COLO668 (cell line): ENCODE measurements at regions not wholly inside any gene's neighbourhood (a gene's known extent, or its start where the extent isn't known, plus 50 kb on each side); places are given as distances from the start of the nearest gene placed in this dataset.
"Not testable (repeated sequence)": the region's sequence is repeated elsewhere in the genome, so short reads cannot be mapped to it uniquely, and the experiment has no call there.

Source experiments
- DNase-seq: peaks from one replicate; lab custom pipeline; 2025; ENCODE audit not compliant: unreplicated experiment; lab: John Stamatoyannopoulos, UW

DNA sequence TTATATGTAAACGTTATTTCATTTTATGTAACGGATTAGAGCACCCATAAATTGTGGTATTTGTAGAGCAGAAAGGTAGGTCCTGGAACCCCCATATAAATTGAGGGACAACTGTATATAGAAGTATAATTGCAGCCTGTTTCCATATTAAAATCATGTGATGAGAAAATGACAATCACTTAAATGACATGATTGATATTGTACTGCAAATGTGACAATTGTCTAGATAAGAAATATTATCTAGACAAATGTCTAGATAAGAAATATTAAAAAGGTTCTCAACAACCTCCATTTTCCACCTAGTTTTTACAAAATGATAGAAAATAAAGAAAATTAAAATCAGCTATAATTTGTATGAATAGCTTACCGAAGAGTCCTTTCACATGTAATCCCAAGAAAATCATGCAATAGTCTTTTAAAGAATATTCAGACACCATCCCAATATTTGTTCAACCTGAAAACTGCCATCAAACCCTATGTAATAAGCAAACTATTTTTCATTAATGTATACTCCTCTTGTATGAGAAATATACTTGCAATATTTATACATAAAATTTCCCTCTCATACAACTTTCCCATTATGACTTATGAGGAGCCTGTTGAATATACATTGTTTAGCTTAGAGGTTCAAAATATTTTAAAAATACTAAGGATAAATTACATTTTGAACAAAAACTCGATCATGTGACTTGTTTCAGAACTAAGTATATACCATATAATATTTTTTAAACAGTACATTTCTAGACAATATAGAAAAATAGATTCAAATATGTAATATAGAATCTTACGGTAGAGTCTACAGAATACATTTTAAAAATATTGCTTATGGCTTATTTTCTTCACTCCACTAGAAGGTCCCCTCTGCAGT is 153.2 kb downstream of the CRPPA start:
- no peak for DNase-seq

DNA sequence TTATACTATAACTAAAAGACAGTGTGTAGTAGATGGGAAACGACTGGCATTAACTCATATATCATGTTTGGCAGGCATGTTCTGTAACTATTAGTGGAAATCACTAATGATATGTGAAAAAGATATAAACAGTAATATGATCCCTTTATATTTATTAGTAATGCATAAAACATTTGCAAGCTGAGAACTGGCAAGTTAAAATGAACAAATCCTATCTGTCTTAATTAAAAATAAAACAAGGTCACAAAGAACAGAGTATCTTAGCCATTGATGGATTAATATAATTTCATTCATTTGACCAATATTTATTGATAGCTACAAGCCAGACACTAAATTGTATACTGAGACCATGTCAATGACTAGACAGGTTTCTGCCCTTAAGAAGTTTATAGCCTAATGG is 154.5 kb downstream of the CRPPA start:
- no peak for DNase-seq

DNA sequence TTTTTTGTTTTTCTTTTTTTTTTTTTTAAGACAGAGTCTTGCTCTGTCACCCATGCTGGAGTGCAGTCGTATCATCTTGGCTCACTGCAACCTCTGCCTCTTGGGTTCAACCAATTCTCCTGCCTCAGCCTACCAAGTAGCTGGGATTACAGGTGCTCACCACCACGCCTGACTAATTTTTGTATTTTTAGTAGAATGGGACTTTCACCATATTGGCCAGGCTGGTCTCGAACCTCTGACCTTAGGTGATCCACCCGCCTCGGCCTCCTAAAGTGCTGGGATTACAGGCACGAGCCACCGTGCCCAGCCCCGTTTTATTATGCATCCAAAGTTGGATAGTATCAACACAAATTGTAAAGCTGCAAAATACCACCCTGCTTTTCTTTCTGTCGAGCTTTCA is 154.9 kb downstream of the CRPPA start:
- DNase-seq = not testable (repeated sequence)

DNA sequence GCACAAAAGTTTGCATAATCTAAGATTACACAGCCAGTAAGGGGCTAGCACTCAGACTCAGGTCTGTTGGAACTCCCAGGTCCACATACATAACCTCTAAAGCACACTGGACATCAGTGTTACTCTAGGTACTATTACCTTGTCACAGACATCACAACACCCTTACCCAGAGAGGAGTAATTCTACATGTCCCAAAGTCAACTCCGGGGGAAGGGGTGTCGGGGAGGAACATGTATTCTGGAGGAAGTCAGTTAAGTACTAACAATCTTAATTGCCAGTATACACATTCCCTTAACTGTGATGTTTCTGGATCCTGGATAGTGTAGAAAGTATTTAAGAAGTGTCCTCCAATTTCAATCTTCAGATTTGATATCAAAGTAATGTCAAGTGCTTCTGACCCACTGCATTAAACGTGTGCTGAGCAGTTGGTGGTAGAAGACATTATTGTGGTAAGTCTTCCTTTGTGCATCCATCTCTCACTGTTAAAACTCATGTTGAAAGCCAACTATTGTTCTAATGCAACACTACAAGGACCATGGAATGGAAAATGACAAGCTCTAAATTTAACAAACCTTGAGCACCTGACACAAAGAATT is 155.4 kb downstream of the CRPPA start:
- no peak for DNase-seq

DNA sequence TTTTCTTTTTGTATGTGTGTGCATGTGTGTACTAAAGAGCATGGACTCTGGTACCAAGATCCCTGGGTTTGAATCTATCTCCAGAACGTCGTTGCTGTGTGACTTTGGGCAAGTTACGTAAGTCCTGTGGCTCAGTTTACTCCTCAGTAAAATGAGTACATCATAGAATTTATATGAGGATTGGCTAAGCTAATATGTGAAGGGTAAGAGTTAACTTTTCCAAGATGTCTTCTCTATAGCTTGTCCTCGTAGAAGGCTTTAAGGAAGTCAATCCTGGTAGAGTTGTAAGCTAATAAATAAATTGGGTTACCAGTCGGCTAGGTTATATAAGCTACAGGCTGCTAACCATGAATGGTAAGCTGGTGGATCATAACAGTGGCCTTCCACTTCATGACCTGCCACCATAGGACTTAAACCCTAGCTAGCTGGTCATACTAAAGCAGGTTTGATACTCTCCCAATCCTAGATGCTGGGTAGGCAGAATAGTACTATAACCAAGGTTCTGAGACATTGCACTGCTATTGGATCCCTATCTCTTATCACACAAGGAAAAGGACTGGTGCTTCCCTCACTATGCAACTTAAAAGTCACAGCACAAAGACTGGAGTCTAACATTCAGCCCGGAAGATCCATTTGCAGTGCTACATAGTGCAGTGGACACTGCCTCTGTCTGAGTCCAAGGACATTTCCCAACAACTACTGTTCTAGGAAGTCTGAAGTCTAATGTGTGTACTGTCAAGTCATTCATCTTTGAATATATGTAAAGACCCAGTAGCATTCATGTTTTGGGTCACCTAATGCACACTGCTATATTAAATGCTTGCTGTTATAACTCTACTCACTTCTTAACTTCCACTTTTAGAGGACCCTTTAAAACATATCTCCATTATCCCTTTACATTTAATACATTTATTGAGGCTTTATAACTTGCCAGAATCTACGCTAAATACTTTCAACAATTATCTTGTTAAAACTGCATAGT is 156.2 kb downstream of the CRPPA start:
- DNase-seq = no peak

DNA sequence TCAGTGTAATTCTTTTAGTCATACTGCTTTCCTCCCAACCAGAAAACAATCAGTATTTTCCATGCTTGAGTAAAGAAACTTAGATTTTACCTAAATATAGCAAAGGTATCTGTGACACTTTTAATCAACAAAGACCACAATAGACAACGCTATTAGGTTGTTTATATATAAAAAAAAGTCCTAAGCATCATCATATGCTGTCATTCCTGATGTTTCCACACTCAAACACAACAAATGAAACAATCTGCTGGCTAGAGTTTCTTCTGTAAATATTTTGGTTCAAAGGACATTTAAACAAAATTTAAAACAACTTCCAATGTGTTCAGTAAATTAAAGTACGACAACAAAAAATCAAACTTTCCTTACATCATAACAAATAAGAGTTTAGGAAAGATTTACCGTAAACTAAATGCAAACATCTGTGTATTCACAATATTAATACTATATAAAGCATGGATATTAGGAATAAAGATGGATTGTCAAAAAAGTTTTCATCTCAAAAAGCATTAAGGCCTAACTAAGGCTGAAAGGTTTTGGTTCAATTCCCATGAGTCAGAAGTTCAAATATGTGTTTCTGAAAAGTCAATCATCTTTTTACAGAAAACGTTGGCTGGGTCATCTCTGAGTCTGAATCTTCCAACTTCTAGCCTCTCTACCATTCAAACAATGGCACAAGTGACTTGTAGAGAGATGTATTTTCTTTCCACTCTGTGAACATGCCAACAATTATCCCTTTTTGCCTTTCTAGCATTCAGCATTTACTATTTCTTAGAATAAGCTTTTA is 157.1 kb downstream of the CRPPA start:
- no peak for DNase-seq

DNA sequence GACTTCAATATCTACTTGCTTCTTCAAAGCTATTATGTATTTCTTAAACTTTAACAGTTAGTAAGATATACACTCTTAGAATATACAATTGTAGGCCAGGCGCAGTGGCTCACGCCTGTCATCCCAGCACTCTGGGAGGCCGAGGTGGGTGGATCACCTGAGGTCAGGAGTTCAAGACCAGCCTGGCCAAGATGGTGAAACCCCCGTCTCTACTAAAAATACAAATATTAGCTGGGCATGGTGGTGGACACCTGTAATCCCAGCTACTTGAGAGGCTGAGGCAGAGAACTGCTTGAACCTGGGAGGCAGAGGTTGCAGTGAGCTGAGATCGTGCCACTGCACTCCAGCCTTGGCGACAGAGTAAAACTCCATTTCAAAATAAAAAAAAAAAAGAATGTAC is 158.0 kb downstream of the CRPPA start:
- DNase-seq = not testable (repeated sequence)

DNA sequence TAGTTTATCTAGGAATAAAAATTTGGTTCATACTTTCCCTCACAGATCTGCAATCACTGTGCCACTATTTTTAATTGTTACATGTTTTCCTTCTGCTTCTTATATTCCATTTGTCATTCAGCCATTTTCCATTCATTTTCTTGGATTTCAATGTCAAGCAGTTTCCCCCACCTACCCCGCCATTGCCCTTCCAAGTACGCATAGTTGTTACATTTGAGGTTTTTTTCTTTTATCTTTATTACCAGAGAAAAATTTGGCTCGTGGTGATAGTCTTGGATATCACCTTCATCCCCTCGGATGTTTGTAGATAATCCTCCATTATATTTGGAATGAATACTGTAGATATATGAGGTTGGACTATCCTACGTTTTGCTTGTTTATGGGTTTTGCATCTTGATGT is 159.7 kb downstream of the CRPPA start:
- DNase-seq = no peak

DNA sequence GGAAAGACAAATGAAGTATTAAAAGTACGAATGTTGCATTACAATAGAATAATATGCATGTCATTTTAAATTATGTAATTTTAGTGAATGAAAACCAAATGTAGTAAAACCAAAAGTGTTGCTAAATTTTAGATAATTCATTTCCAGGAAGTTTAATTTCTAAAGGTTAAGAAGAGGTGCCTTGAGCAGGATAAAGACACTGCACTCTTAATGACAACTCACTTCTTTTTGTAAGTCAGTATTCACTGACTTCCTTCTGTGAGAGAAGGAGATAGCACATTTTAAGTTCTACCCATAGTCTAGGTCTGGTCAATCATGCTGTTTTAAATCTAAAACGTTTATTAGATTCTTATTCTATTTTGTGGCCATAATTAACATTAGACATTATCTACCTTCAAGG is 160.2 kb downstream of the CRPPA start:
- no peak for DNase-seq

DNA sequence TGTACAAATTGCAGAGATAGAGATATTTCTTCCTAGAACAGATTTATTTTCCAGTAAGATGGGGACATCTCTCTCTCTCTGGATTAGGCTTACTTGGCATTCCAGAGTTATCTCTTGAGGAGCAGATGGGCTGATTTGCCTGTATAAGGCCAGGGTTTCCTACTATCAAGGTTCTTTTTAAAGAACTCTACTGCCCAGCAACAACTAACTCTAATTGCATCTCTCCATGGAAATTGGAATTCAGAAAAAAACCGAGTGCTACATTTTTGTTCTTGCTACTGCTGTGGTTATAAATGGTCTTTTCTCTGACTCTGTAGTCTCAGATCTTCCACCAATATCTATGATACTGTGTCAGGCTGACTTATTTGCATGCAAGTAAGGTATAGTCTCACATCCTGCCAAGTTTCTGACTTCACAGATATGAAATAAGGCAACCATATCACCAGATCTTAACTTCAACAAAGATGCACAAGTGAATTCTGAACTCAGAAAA is 161.1 kb downstream of the CRPPA start:
- no peak for DNase-seq

DNA sequence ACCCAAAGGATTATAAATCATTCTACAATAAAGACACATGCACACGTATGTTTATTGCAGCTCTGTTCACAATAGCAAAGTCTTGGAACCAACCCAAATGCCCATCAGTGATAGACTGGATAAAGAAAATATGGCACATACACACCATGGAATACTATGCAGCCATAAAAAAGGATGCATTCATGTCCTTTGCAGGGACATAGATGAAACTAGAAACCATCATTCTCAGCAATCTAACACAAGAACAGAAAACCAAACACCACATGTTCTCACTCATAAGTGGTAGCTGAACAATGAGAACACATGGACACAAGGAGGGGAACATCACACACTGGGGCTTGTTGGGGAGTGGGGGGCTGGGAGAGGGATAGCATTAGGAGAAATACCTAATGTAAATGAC is 164.9 kb downstream of the CRPPA start:
- not testable (repeated sequence) for DNase-seq

DNA sequence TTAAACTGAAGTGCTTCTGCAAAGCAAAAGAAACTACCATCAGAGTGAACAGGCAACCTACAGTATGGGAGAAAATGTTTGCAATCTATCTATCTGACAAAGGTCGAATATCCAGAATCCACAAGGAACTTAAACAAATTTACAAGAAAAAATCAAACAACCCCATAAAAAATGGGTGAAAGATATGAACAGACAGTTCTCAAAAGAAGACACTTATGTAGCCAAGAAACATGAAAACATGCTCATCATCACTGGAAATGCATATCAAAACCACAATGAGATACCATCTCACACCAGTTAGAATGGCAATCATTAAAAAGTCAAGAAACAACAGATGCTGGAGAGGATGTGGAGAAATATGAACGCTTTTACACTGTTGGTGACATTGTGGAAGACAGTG is 165.4 kb downstream of the CRPPA start:
- not testable (repeated sequence) for DNase-seq

DNA sequence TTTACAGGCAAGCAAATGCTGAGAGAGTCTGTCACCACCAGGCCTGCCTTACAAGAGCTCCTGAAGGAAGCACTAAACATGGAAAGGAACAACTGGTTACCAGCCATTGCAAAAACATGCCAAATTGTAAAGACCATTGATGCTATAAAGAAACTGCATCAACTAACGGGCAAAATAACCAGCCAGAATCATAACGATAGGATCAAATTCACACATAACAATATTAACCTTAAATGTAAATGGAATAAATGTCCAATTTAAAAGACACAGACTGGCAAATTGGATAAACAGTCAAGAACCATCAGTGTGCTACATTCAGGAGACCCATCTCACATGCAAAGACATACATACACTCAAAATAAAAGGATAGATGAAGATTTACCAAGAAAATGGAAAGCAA is 170.7 kb downstream of the CRPPA start:
- DNase-seq = not testable (repeated sequence)

DNA sequence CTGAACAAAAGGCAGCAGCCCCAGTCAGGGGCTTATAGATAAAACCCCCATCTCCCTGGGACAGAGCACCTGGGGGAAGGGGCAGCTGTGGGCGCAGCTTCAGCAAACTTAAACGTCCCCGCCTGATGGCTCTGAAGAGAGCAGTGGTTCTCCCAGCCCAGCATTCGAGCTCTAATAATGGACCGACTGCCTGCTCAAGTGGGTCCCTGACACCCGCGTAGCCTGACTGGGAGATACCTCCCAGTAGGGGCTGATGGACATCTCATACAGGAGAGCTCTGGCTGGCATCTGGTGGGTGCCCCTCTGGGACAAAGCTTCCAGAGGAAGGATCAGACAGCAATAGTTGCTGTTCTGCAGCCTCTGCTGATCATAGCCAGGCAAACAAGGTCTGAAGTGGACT is 172.1 kb downstream of the CRPPA start:
- DNase-seq = not testable (repeated sequence)

DNA sequence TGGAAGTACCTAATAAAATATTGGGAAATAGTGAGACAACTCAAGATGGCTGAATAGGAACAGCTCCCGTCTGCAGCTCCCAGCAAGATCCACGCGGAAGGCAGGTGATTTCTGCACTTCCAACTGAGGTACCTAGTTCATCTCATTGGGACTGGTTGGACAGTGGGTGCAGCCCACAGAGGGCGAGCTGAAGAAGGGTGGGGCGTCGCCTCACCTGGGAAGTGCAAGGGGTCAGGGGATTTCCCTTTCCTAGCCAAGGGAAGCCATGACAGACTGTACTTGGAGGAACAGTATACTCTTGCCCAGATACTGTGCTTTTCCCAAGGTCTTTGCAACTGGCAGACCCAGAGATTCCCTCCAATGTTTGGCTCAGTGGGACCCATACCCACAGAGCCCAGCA is 172.8 kb downstream of the CRPPA start:
- DNase-seq = not testable (repeated sequence)

DNA sequence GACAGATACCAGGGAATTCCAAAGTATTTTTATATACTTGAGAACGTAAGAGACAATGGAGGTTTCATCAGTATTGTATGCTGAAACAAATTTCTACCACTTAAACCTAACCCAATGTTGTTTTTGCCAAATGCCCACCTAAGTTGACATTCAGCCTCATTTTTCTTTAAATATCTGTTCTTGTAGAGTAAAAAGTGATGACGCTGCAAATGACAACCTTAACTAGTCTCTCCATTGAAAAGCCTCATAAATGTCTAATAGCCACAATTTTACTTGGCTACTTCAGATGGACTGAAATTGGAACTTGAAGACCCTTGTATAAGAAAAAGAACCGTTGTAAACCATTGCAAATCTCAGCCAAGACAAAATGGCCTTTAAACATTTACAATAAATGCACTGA is 176.9 kb downstream of the CRPPA start:
- DNase-seq = no peak

DNA sequence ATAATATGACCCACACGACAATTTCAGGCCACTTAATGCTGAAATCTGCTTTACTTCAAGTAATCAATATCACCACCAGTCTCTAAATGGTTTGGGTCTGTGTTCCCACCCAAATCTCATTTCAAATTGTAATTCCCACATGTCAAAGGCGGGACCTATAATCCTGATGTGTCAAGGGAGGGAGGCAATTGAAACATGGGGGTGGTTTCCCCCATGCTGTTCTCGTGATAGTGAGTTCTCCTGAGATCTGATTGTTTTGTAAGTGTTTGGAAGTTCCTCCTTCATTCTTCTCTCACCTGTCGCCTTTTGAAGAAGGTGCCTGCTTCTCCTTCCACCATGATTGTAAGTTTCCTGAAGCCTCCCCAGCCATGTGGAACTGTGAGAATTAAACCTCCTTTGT is 178.4 kb downstream of the CRPPA start:
- no peak for DNase-seq

DNA sequence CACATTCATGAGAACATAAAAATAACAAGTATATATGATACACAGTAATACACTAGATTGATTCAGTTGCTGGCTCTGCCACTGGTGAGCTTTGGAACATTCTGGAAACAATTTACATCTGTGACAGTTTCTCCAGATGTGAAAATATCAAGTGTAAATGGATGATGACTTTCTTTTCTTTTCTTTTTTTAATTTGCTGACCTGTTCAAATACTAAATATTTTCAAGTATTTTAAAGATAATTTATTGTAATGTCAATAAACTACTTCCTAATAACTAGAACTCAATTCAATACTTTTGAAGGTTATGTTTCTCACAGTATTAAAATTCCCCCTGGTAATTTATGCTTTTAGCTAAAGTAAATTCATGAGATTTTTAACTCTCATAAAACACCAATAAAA is 180.3 kb downstream of the CRPPA start:
- DNase-seq = no peak

DNA sequence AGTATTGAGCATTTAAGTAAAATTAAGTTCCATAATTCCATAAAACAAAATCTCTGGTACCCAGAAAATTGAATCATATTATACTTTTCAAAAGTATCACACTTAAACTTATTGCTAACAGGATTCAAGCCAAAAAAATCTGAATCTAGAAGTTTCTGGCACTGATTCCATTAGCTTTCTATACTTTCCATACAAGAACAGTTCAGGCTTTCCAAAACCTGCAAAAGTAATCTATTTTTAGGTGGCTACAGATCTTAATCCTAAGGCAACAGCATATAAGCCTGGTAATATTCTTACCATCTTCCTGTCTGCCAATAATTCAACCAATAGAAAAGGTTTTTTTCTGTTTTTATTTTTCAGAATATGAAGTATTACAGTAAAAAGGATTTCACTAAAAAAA is 185.0 kb downstream of the CRPPA start:
- no peak for DNase-seq
